ENCODE measurements at regions not wholly inside any gene's neighbourhood (a gene's known extent, or its start where the extent isn't known, plus 50 kb on each side); places are given as distances from the start of the nearest gene placed in this dataset.

DNA sequence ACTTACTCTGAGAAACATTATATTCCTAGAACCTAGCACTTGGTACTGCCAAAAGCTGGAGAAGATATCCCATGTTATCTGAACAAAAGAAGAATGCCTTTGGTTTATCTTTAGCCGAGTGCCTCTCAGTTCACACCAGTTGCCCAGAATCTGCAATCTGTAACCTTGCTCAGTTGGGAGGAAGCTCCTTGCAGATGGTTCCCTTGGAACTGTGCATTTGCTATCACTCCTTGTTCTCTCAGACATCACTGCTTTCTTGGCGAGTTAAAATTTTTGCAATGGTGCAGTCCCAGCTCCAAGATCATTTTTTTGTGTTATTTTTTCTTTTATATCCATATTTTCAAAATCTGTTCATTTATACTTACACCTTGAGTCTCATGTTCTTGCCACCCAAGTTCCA is 446.5 kb downstream of the KCNJ2 start:
- no peak for FAIRE-seq
- Histone ChIP-seq H2BK5ac (ENCODE audit: low read depth, low read length) (no peak overlapping the region), H2BK120ac (replicated peaks; ENCODE audit: low read depth, low read length) (no peak overlapping the region), H3K9me3 (ENCODE audit: insufficient read depth in 2 of 2, low read depth in 1 of 2, low read length in 1 of 2) (no peaks in the 10 kb centered on the region), H2AFZ (ENCODE audit: low read length) (no peak overlapping the region), H2BK15ac (ENCODE audit: low read length) (no peak overlapping the region), H3K79me2 (ENCODE audit: control insufficient read depth in 1 of 2, insufficient read depth in 2 of 2, low read length in 2 of 2) (no peaks in the 10 kb centered on the region), H2BK12ac (ENCODE audit: low read depth, low read length) (no peak overlapping the region), H4K91ac (replicated peaks; ENCODE audit: insufficient read length, low read length) (no peak overlapping the region), H3K14ac (ENCODE audit: insufficient read length) (no peak overlapping the region), H4K8ac (ENCODE audit: extremely low read depth, insufficient read depth, low read length) (no peak overlapping the region), H3K27ac (ENCODE audit: low read depth, low read length) (no peak overlapping the region), H2BK20ac (ENCODE audit: low read length) (no peak overlapping the region), H3K79me1 (ENCODE audit: low read depth, low read length) (no peaks in the 10 kb centered on the region), H3K4ac (replicated peaks; ENCODE audit: insufficient read length, low read depth, low read length) (no peak overlapping the region), H2AK5ac (ENCODE audit: low read depth, low read length) (no peak overlapping the region), H3K4me2 (ENCODE audit: insufficient read depth in 1 of 2, low read depth in 2 of 2, low read length in 2 of 2) (no peak overlapping the region), H3K4me3 (ENCODE audit: extremely low read depth in 1 of 4, insufficient read depth in 2 of 4, low read depth in 3 of 4, low read length in 4 of 4) (no peak overlapping the region), H3K23me2 (ENCODE audit: low read depth, low read length) (no peaks in the 10 kb centered on the region), H3K27me3 (replicated peaks in 1 of 4; ENCODE audit: control insufficient read depth in 3 of 4, extremely low read depth in 1 of 4, insufficient read depth in 3 of 4, low read length in 3 of 4) (no peaks in the 10 kb centered on the region), H3K23ac (ENCODE audit: insufficient read length) (no peak overlapping the region), H4K5ac (ENCODE audit: insufficient read length, low read depth, low read length) (no peak overlapping the region), H3K9ac (replicated peaks in 1 of 4; ENCODE audit: extremely low read depth in 1 of 4, low read depth in 3 of 4, low read length in 3 of 4) (no peak overlapping the region), H3K18ac (ENCODE audit: extremely low read depth, low read length) (no peak overlapping the region), H3K4me1 (replicated peaks in 1 of 4; ENCODE audit: control insufficient read depth in 3 of 4, insufficient read depth in 4 of 4, low read length in 3 of 4) (no peaks in the 10 kb centered on the region), H3K36me3 (ENCODE audit: control insufficient read depth in 2 of 4, insufficient read depth in 4 of 4, low read length in 3 of 4) (no peaks in the 10 kb centered on the region), H3K56ac (replicated peaks; ENCODE audit: insufficient read length, low read depth, low read length) (no peak overlapping the region), H4K20me1 (replicated peaks in 1 of 2; ENCODE audit: control insufficient read depth in 1 of 2, insufficient read depth in 2 of 2, low read length in 2 of 2) (no peaks in the 10 kb centered on the region)
- DNase-seq (ENCODE audit: low read depth in 1 of 2, low spot score in 2 of 2): no peak
- ChIA-PET POLR2A (ENCODE audit: partially characterized antibody) (no interaction called here), CTCF (ENCODE audit: partially characterized antibody) (interaction anchor here (3.1 kb wide), 1 partner anchor 11 kb away, joined by 11 read pairs; no protein-coding TSS in a partner anchor)
- TF ChIP-seq TAF1 (IDR thresholded peaks at IDR 0.05; ENCODE audit: low read depth, low read length): no peak
- no peak for TF ChIP-seq MAFK (IDR thresholded peaks at IDR 0.05; ENCODE audit: low read depth, low read length)
- TF ChIP-seq BACH1 (IDR thresholded peaks at IDR 0.05; ENCODE audit: low read length): no peak
- no peak for TF ChIP-seq KDM5A (IDR thresholded peaks at IDR 0.05; ENCODE audit: low read length)
- no peak for TF ChIP-seq RNF2 (IDR thresholded peaks at IDR 0.05; ENCODE audit: borderline replicate concordance, low read depth, low read length, missing control alignments, poor library complexity, severe bottlenecking)
- TF ChIP-seq CEBPB (IDR thresholded peaks at IDR 0.05; ENCODE audit: low read depth, low read length): no peak
- TF ChIP-seq FOSL1 (IDR thresholded peaks at IDR 0.05; ENCODE audit: insufficient read depth, low read depth, low read length): no peak
- TF ChIP-seq SAP30 (IDR thresholded peaks at IDR 0.05; ENCODE audit: insufficient read depth, insufficient replicate concordance, low read length): no peak
- no peak for TF ChIP-seq CHD1 (IDR thresholded peaks at IDR 0.05; ENCODE audit: low read depth, low read length)
- no peak for TF ChIP-seq RAD21 (IDR thresholded peaks at IDR 0.05 in 1 of 2, conservative IDR thresholded peaks at IDR 0.05 in 1 of 2; ENCODE audit: low read depth in 2 of 2, low read length in 2 of 2)
- WGBS, 2 experiments (ENCODE audit: extremely low coverage in 1 of 2, insufficient coverage in 1 of 2, insufficient read length in 1 of 2, insufficient replicate concordance in 2 of 2, low coverage in 1 of 2, low lambda C conversion rate in 2 of 2, missing lambda C conversion rate in 1 of 2): 86% methylated on average over 2 of the region's 2 CpGs; no CpG with 5 or more reads in 1 of the 2 experiments
